ENCODE measurements at regions not wholly inside any gene's neighbourhood (a gene's known extent, or its start where the extent isn't known, plus 50 kb on each side); places are given as distances from the start of the nearest gene placed in this dataset.

- Histone ChIP-seq H3K9ac (ENCODE audit: low read length) (no peak overlapping the region), H3K4me2 (ENCODE audit: low read length) (no peak overlapping the region), H3K4me1 (ENCODE audit: control insufficient read depth in 1 of 2, insufficient read depth in 2 of 2, low read length in 2 of 2) (no peaks in the 10 kb centered on the region), H3K27ac (ENCODE audit: low read depth, low read length) (no peak overlapping the region), H3K79me2 (ENCODE audit: insufficient read depth, low read length) (no peaks in the 10 kb centered on the region), H2AFZ (ENCODE audit: low read depth, low read length, poor library complexity, severe bottlenecking) (no peak overlapping the region), H3K9me2 (ENCODE audit: insufficient read depth) (no peaks in the 10 kb centered on the region), H4K20me1 (ENCODE audit: insufficient read depth) (no peaks in the 10 kb centered on the region), H3K4me3 (replicated peaks in 1 of 2; ENCODE audit: low read depth in 1 of 2, low read length in 2 of 2) (no peak overlapping the region), H3K9me3 (ENCODE audit: control insufficient read depth in 1 of 2, insufficient read depth in 1 of 2, low read depth in 1 of 2, low read length in 2 of 2) (no peaks in the 10 kb centered on the region), H3K27me3 (ENCODE audit: insufficient read depth, low read length) (no peaks in the 10 kb centered on the region), H3K36me3 (ENCODE audit: control insufficient read depth in 1 of 2, insufficient read depth in 2 of 2, low read length in 2 of 2) (no peaks in the 10 kb centered on the region)
- TF ChIP-seq POLR2AphosphoS5 (IDR thresholded peaks at IDR 0.05; ENCODE audit: low read depth, low read length), result no peak
- CTCF ChIA-PET, result no interaction called here
- DNase-seq (ENCODE audit: low read depth, low spot score), result no peak
- BruUV-seq (replicated peaks), result no TSS peak
- POLR2A ChIA-PET, result no interaction called here
- intact Hi-C loops (cut with micrococcal nuclease), result no loop called here
- no peak for ATAC-seq
- RAD21 ChIA-PET (ENCODE audit: low non-redundant PET in 1 of 2, low total read pairs in 2 of 2, uncharacterized antibody in 2 of 2, unreplicated experiment in 2 of 2), result no interaction called here
These were observed 1277.3 kb downstream of the SLITRK5 start for GRCh38 chr13:88948501-88948900.

- no peak overlapping the region for H3K4me2 ChIP-seq (ENCODE audit: low read length)
- BruUV-seq (replicated peaks), result no TSS peak
- H3K9ac ChIP-seq (ENCODE audit: low read length), result no peak overlapping the region
These were observed 1287.7 kb downstream of the SLITRK5 start for GRCh38 chr13:88958821-88959220.

More at GRCh38 chr13:88958821-88959220, 1287.7 kb downstream of the SLITRK5 start:
- H3K27ac ChIP-seq (ENCODE audit: low read depth, low read length), result no peak overlapping the region
- H3K9me3 ChIP-seq (ENCODE audit: control insufficient read depth in 1 of 2, insufficient read depth in 1 of 2, low read depth in 1 of 2, low read length in 2 of 2), result no peaks in the 10 kb centered on the region
- no peak for ATAC-seq
- CTCF ChIA-PET, result no interaction called here
- no peaks in the 10 kb centered on the region for H3K9me2 ChIP-seq (ENCODE audit: insufficient read depth)
- no peaks in the 10 kb centered on the region for H3K36me3 ChIP-seq (ENCODE audit: control insufficient read depth in 1 of 2, insufficient read depth in 2 of 2, low read length in 2 of 2)
- H3K4me1 ChIP-seq (ENCODE audit: control insufficient read depth in 1 of 2, insufficient read depth in 2 of 2, low read length in 2 of 2), result no peaks in the 10 kb centered on the region
- H2AFZ ChIP-seq (ENCODE audit: low read depth, low read length, poor library complexity, severe bottlenecking), result no peak overlapping the region
- no peaks in the 10 kb centered on the region for H4K20me1 ChIP-seq (ENCODE audit: insufficient read depth)
- H3K79me2 ChIP-seq (ENCODE audit: insufficient read depth, low read length), result no peaks in the 10 kb centered on the region
- intact Hi-C loops (cut with micrococcal nuclease), result no loop called here
- no peaks in the 10 kb centered on the region for H3K27me3 ChIP-seq (ENCODE audit: insufficient read depth, low read length)
- RAD21 ChIA-PET (ENCODE audit: low non-redundant PET in 1 of 2, low total read pairs in 2 of 2, uncharacterized antibody in 2 of 2, unreplicated experiment in 2 of 2), result no interaction called here
- TF ChIP-seq EZH2phosphoT487 (IDR thresholded peaks at IDR 0.05; ENCODE audit: borderline replicate concordance), result no peak
- TF ChIP-seq EGR1 (IDR thresholded peaks at IDR 0.05; ENCODE audit: low read depth), result no peak
- TF ChIP-seq ZFX (IDR thresholded peaks at IDR 0.05), result no peak
- no peak for TF ChIP-seq REST (IDR thresholded peaks at IDR 0.05; ENCODE audit: low read depth)
- no peak for TF ChIP-seq SRF (IDR thresholded peaks at IDR 0.05; ENCODE audit: low read depth)
- no peak for TF ChIP-seq TCF7L2 (IDR thresholded peaks at IDR 0.05; ENCODE audit: borderline replicate concordance, extremely low read depth, insufficient read depth, insufficient read length)
- TF ChIP-seq ZNF274 (IDR thresholded peaks at IDR 0.05; ENCODE audit: low read depth, low read length), result no peak
- no peak for TF ChIP-seq JUND (IDR thresholded peaks at IDR 0.05)
- no peak for TF ChIP-seq SP1 (IDR thresholded peaks at IDR 0.05; ENCODE audit: low read depth)
- no peak for TF ChIP-seq POLR2A (IDR thresholded peaks at IDR 0.05; ENCODE audit: borderline replicate concordance, extremely low read depth, insufficient read depth, insufficient read length)
- no peak for TF ChIP-seq YY1 (IDR thresholded peaks at IDR 0.05; ENCODE audit: extremely low read depth, insufficient replicate concordance, low read depth, low read length)
- no peak for TF ChIP-seq RAD21 (IDR thresholded peaks at IDR 0.05; ENCODE audit: low read depth)
- no peak for TF ChIP-seq FOSL1 (IDR thresholded peaks at IDR 0.05; ENCODE audit: low read depth)
- no peak for TF ChIP-seq SIN3A (IDR thresholded peaks at IDR 0.05; ENCODE audit: low read depth)
- no peak for TF ChIP-seq CEBPB (IDR thresholded peaks at IDR 0.05; ENCODE audit: low read depth)
- DNase-seq (ENCODE audit: low read depth, low spot score), result no peak
- POLR2A ChIA-PET, result no interaction called here
- no peak overlapping the region for H3K4me3 ChIP-seq (replicated peaks in 1 of 2; ENCODE audit: low read depth in 1 of 2, low read length in 2 of 2)

All from HCT116 (cell line).